K562 (cell line): ENCODE measurements at regions not wholly inside any gene's neighbourhood (a gene's known extent, or its start where the extent isn't known, plus 50 kb on each side); places are given as distances from the start of the nearest gene placed in this dataset.
A peak's percentile ranks its signal among the peaks of the same experiment; 100 is the strongest.

Experiments used
- ATAC-seq: fragments of 200-7000 bp; cut with Tn5 transposase; 3 replicates; pipeline ENCODE4 v1.9.1; 2020; ENCODE audit warnings: moderate library complexity
- BruUV-seq: library from RNA; stranded (reverse); fragments of 400-500 nt; replicated peaks from 2 replicates; lab custom pipeline; 2021; lab: Mats Ljungman, UMichigan
- CTCF ChIA-PET: fragments of 300-600 bp; formaldehyde crosslinking; extraction: SDS; loops from one replicate; lab custom pipeline; 2021; ENCODE audit warnings: low intra/inter-chr PET ratio; lab: Yijun Ruan, JAX
- POLR2A ChIA-PET: fragments of 300-600, 350-650 bp; sonication (Branson Sonifier 250); formaldehyde crosslinking; extraction: SDS; loops from one replicate; lab custom pipeline; 2021; ENCODE audit warnings: antibody characterized with exemption, inconsistent platforms; lab: Yijun Ruan, JAX
- DNase-seq, 4 experiments: peaks; one replicate each; pipeline versions ENCODE4 v3.0.0 to v3.0.0-alpha.2; 2011 to 2018; ENCODE audit warnings: low spot score in 3 of 4, mixed read lengths in 3 of 4; ENCODE audit errors: extremely low read depth in 1 of 4
- FAIRE-seq: peaks from 2 replicates; lab custom pipeline; 2011; peaks lifted over from hg19 to GRCh38; lab: Jason Lieb, UNC
- H2AFZ ChIP-seq: 2 replicates; pipeline ENCODE4 v1.6.0; 2011; ENCODE audit warnings: low read depth, low read length, control low read depth, inconsistent platforms
- H3K27ac ChIP-seq: fragments of 200-600 bp; 3 replicates; pipeline ENCODE4 v1.8.0; 2011; ENCODE audit warnings: low read depth, mild to moderate bottlenecking, control low read depth, inconsistent platforms, low read length, moderate library complexity, mixed read lengths; ENCODE audit errors: extremely low read depth
- H3K27me3 ChIP-seq, 2 experiments: fragments of 300-600 bp in 1 of 2; 2 replicates in 1 of 2; 3 replicates in 1 of 2; pipeline versions ENCODE4 v1.6.0 to v1.8.0; 2011; ENCODE audit warnings: inconsistent platforms in 2 of 2, low read length in 2 of 2, mild to moderate bottlenecking in 1 of 2, mixed read lengths in 1 of 2, moderate library complexity in 1 of 2; ENCODE audit not compliant: control insufficient read depth in 2 of 2, insufficient read depth in 2 of 2
- H3K36me3 ChIP-seq: fragments of 300-600 bp; 3 replicates; pipeline ENCODE4 v1.8.0; 2011; ENCODE audit warnings: mild to moderate bottlenecking, low read length, inconsistent platforms; ENCODE audit not compliant: control insufficient read depth, insufficient read depth
- H3K4me1 ChIP-seq, 2 experiments: fragments of 200-600 bp in 1 of 2; replicated peaks in 1 of 2; 2 replicates in 1 of 2; 3 replicates in 1 of 2; pipeline versions ENCODE4 v1.5.1 to v1.8.0; 2011; ENCODE audit warnings: inconsistent platforms in 2 of 2, low read length in 2 of 2, mild to moderate bottlenecking in 1 of 2, mixed read lengths in 1 of 2, moderate library complexity in 1 of 2; ENCODE audit not compliant: control insufficient read depth in 2 of 2, insufficient read depth in 2 of 2
- H3K4me2 ChIP-seq: 2 replicates; pipeline ENCODE4 v1.6.1; 2011; ENCODE audit warnings: low read length, control low read depth, inconsistent platforms, mixed read lengths; ENCODE audit not compliant: insufficient read depth
- H3K4me3 ChIP-seq: fragments of 200-600 bp; sonication (generic), shearing (Covaris generic); 2 replicates; pipeline ENCODE4 v1.5.1; 2016; ENCODE audit warnings: control low read depth, inconsistent platforms
- H3K79me2 ChIP-seq: fragments of 200-600 bp; 3 replicates; pipeline ENCODE4 v1.8.0; 2011; ENCODE audit warnings: low read length, inconsistent platforms; ENCODE audit not compliant: control insufficient read depth, insufficient read depth
- H3K9ac ChIP-seq, 2 experiments: 2 replicates each; pipeline versions ENCODE4 v1.6.0 to v1.6.1; 2011; ENCODE audit warnings: low read depth in 2 of 2, low read length in 2 of 2, control low read depth in 1 of 2, inconsistent platforms in 1 of 2, mild to moderate bottlenecking in 1 of 2, mixed read lengths in 1 of 2; ENCODE audit not compliant: insufficient read depth in 1 of 2
- H3K9me1 ChIP-seq: one replicate; pipeline ENCODE4 v1.6.0; 2011; ENCODE audit warnings: inconsistent platforms, mild to moderate bottlenecking, low read length, moderate library complexity; ENCODE audit not compliant: control insufficient read depth, insufficient read depth
- H3K9me3 ChIP-seq: replicated peaks from 2 replicates; pipeline ENCODE4 v1.5.1; 2011; ENCODE audit warnings: low read depth, low read length, inconsistent platforms; ENCODE audit not compliant: control insufficient read depth, insufficient read depth
- H4K20me1 ChIP-seq: replicated peaks from 2 replicates; pipeline ENCODE4 v1.6.1; 2011; ENCODE audit warnings: low read length, inconsistent platforms, mixed read lengths; ENCODE audit not compliant: control insufficient read depth, insufficient read depth
- HDAC6 ChIP-seq: IDR thresholded peaks from 2 replicates; pipeline ENCODE4 v1.6.1; 2012; ENCODE audit warnings: low read depth, mild to moderate bottlenecking, control low read depth, inconsistent platforms, low read length, moderate library complexity
- KLF6 ChIP-seq: fragments of 250-450 bp; sonication (Bioruptor Pico); IDR thresholded peaks from 2 replicates; pipeline ENCODE4 v1.4.0; 2020; ENCODE audit warnings: mild to moderate bottlenecking, moderate library complexity, borderline replicate concordance
- RAD51 ChIP-seq: fragments of 450-650 bp; IDR thresholded peaks from 2 replicates; pipeline ENCODE4 v1.7.1; 2016; ENCODE audit warnings: low read depth, mild to moderate bottlenecking, borderline replicate concordance
- ZBTB5 ChIP-seq: fragments of 450-650 bp; IDR thresholded peaks from 2 replicates; pipeline ENCODE4 v1.6.1; 2017; ENCODE audit warnings: antibody characterized with exemption
- ZC3H8 ChIP-seq: fragments of 450-650 bp; IDR thresholded peaks from 2 replicates; pipeline ENCODE4 v1.6.1; 2017
- ZNF133 ChIP-seq: fragments of 250-450 bp; sonication (Bioruptor Pico); IDR thresholded peaks from 2 replicates; pipeline ENCODE4 v1.4.0; 2020; ENCODE audit warnings: mild to moderate bottlenecking
- ZNF277 ChIP-seq: fragments of 250-450 bp; sonication (Bioruptor Pico); IDR thresholded peaks from 2 replicates; pipeline ENCODE4 v1.8.0; 2022; ENCODE audit warnings: inconsistent platforms, mild to moderate bottlenecking, moderate library complexity, borderline replicate concordance
- WGBS: fragments of 100-300 bp; shearing (Covaris generic); methylation state at CpG from one replicate; pipeline ENCODE4 v1.1.6; 2016; ENCODE audit warnings: low coverage, mixed read lengths; ENCODE audit not compliant: insufficient coverage; ENCODE audit errors: missing lambda C conversion rate; 5-methylcytosine and 5-hydroxymethylcytosine counted together
- in situ Hi-C: fragments of 300-500 bp; cut with MboI; formaldehyde crosslinking; loops from 4 replicates; pipeline ENCODE4 v1.15.0; 2018; ENCODE audit warnings: inconsistent platforms, mixed read lengths
- intact Hi-C: fragments of 100-400 bp; cut with micrococcal nuclease; formaldehyde crosslinking; loops from 2 replicates; pipeline ENCODE4 v1.14.2; 2022
- TF ChIP-seq, protein P1 (sequence below): fragments of 450-650 bp; formaldehyde crosslinking; IDR thresholded peaks from 2 replicates; pipeline ENCODE4 v1.4.0; 2020; ENCODE audit warnings: mild to moderate bottlenecking, mixed read lengths
- TF ChIP-seq, protein P2 (sequence below): fragments of 450-650 bp; IDR thresholded peaks from 2 replicates; pipeline ENCODE4 v1.6.1; 2016; ENCODE audit warnings: borderline replicate concordance

GRCh38 chr3:35295906-35296305 lies 343.4 kb upstream of the ARPP21 start:
- Histone ChIP-seq H3K9me1 (no peaks in the 10 kb centered on the region), H2AFZ (no peak overlapping the region), H3K9me3 (no peaks in the 10 kb centered on the region), H3K79me2 (no peaks in the 10 kb centered on the region), H3K9ac (no peak overlapping the region), H3K27ac (no peak overlapping the region), H3K36me3 (no peaks in the 10 kb centered on the region), H4K20me1 (no peaks in the 10 kb centered on the region), H3K27me3 (no peaks in the 10 kb centered on the region), H3K4me2 (no peak overlapping the region), H3K4me1 (no peaks in the 10 kb centered on the region), H3K4me3 (no peak overlapping the region)
- DNase-seq (no peak), ATAC-seq (no peak), FAIRE-seq (no peak)
- intact Hi-C loops (no loop called here), in situ Hi-C loops (no loop called here)
- POLR2A ChIA-PET: no interaction called here
- WGBS: 0% methylated on average over 2 of the region's 2 CpGs
- no TSS peak for BruUV-seq
- CTCF ChIA-PET: no interaction called here
- TF ChIP-seq RAD51 (peak; percentile 36; the same call in 1 of the 2 replicates), ZNF133 (no peak), ZC3H8 (no peak), HDAC6 (no peak), ZBTB5 (no peak), ZNF277 (CRISPR knock-in tag) (no peak), KLF6 (CRISPR knock-in tag) (no peak)
- TF ChIP-seq, protein P1, sequence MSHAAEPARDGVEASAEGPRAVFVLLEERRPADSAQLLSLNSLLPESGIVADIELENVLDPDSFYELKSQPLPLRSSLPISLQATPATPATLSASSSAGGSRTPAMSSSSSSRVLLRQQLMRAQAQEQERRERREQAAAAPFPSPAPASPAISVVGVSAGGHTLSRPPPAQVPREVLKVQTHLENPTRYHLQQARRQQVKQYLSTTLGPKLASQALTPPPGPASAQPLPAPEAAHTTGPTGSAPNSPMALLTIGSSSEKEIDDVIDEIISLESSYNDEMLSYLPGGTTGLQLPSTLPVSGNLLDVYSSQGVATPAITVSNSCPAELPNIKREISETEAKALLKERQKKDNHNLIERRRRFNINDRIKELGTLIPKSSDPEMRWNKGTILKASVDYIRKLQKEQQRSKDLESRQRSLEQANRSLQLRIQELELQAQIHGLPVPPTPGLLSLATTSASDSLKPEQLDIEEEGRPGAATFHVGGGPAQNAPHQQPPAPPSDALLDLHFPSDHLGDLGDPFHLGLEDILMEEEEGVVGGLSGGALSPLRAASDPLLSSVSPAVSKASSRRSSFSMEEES (CRISPR knock-in tag): peak; percentile 94
- TF ChIP-seq, protein P2, sequence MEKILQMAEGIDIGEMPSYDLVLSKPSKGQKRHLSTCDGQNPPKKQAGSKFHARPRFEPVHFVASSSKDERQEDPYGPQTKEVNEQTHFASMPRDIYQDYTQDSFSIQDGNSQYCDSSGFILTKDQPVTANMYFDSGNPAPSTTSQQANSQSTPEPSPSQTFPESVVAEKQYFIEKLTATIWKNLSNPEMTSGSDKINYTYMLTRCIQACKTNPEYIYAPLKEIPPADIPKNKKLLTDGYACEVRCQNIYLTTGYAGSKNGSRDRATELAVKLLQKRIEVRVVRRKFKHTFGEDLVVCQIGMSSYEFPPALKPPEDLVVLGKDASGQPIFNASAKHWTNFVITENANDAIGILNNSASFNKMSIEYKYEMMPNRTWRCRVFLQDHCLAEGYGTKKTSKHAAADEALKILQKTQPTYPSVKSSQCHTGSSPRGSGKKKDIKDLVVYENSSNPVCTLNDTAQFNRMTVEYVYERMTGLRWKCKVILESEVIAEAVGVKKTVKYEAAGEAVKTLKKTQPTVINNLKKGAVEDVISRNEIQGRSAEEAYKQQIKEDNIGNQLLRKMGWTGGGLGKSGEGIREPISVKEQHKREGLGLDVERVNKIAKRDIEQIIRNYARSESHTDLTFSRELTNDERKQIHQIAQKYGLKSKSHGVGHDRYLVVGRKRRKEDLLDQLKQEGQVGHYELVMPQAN: no peak
